HEK293T (cell line): ENCODE measurements at regions not wholly inside any gene's neighbourhood (a gene's known extent, or its start where the extent isn't known, plus 50 kb on each side); places are given as distances from the start of the nearest gene placed in this dataset.
"Not testable (repeated sequence)": the region's sequence is repeated elsewhere in the genome, so short reads cannot be mapped to it uniquely, and the experiment has no call there.

ENCODE experiments used
- ARNT ChIP-seq: fragments of 450-650 bp; IDR thresholded peaks from 2 replicates; pipeline ENCODE4 v1.6.1; 2017; ENCODE audit warnings: mild to moderate bottlenecking
- BHLHE40 ChIP-seq: fragments of 450-650 bp; IDR thresholded peaks from 2 replicates; pipeline ENCODE4 v1.6.1; 2016; ENCODE audit warnings: mild to moderate bottlenecking, moderate library complexity, borderline replicate concordance
- ELF4 ChIP-seq: fragments of 450-650 bp; IDR thresholded peaks from 2 replicates; pipeline ENCODE4 v1.6.1; 2017; ENCODE audit warnings: antibody characterized with exemption
- FOXA1 ChIP-seq: fragments of 450-650 bp; IDR thresholded peaks from 2 replicates; pipeline ENCODE4 v1.6.1; 2016; ENCODE audit warnings: mild to moderate bottlenecking
- FOXK2 ChIP-seq: fragments of 450-650 bp; IDR thresholded peaks from 2 replicates; pipeline ENCODE4 v1.6.1; 2016; ENCODE audit warnings: mild to moderate bottlenecking
- FOXM1 ChIP-seq: fragments of 450-650 bp; IDR thresholded peaks from 2 replicates; pipeline ENCODE4 v1.6.1; 2017; ENCODE audit warnings: mild to moderate bottlenecking, borderline replicate concordance
- HDGF ChIP-seq: fragments of 450-650 bp; IDR thresholded peaks from 2 replicates; pipeline ENCODE4 v1.6.1; 2017; ENCODE audit warnings: antibody characterized with exemption, borderline replicate concordance
- L3MBTL2 ChIP-seq: fragments of 450-650 bp; conservative IDR thresholded peaks from 2 replicates; pipeline ENCODE4 v1.6.1; 2016; ENCODE audit warnings: mild to moderate bottlenecking
- NFRKB ChIP-seq: fragments of 450-650 bp; IDR thresholded peaks from 2 replicates; pipeline ENCODE4 v1.6.1; 2016; ENCODE audit warnings: mild to moderate bottlenecking, moderate library complexity
- PKNOX1 ChIP-seq: fragments of 450-650 bp; IDR thresholded peaks from 2 replicates; pipeline ENCODE4 v1.6.1; 2016
- SP1 ChIP-seq: fragments of 450-650 bp; IDR thresholded peaks from 2 replicates; pipeline ENCODE4 v1.6.1; 2017
- SUZ12 ChIP-seq: fragments of 450-650 bp; IDR thresholded peaks from 2 replicates; pipeline ENCODE4 v1.6.1; 2016; ENCODE audit warnings: mild to moderate bottlenecking
- TARDBP ChIP-seq: fragments of 450-650 bp; IDR thresholded peaks from 2 replicates; pipeline ENCODE4 v1.6.1; 2016
- ZNF384 ChIP-seq: fragments of 450-650 bp; IDR thresholded peaks from 2 replicates; pipeline ENCODE4 v1.6.1; 2016

- TF ChIP-seq FOXM1, PKNOX1, ARNT, SUZ12, TARDBP, L3MBTL2, BHLHE40, FOXK2, HDGF, ELF4, NFRKB, SP1, ZNF384, FOXA1: not testable (repeated sequence)
Measured at GRCh38 chr4:34335556-34335955, 1908.8 kb downstream of the ARAP2 start.
